Left ventricle myocardium superior (tissue), 1 donor: ENCODE measurements at regions not wholly inside any gene's neighbourhood (a gene's known extent, or its start where the extent isn't known, plus 50 kb on each side); places are given as distances from the start of the nearest gene placed in this dataset.

Experiments
- ATAC-seq: fragments of 200-7000 bp; cut with Tn5 transposase; one replicate; pipeline ENCODE4 v1.9.1; 2020; ENCODE audit warnings: mild to moderate bottlenecking, moderate library complexity
- DNase-seq: peaks from one replicate; pipeline ENCODE4 v3.0.0-alpha.2; 2020
- intact Hi-C: fragments of 100-400 bp; cut with micrococcal nuclease; formaldehyde crosslinking; loops from one replicate; pipeline ENCODE4 v1.11.0; 2022
- donor health status: DM: no; HTN: yes; CAD: no; lungs with severe emphysema.

DNA sequence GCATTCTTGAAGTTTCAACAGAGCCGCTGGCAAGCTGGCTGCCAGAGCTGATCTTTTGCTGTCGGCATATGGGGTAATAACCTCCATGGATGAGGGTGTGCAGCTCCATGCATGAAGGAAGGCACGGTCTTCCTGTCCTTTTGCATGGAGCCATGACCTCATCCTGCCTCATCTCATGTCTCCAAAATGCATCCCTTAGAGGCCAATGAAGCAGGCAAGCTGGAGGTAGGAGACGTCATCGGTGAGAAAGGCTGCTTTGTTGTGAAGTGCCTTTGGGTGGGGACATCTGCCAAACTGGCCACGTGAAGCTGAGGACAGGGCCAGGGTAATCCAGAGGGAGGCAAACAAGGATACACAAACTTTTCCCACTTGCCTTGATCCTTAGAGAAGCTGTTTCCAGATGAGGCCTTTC is 161.5 kb upstream of the TBX20 start:
- intact Hi-C loops: no loop called here
- DNase-seq (peak; percentile 84), ATAC-seq (peak; percentile 89)

DNA sequence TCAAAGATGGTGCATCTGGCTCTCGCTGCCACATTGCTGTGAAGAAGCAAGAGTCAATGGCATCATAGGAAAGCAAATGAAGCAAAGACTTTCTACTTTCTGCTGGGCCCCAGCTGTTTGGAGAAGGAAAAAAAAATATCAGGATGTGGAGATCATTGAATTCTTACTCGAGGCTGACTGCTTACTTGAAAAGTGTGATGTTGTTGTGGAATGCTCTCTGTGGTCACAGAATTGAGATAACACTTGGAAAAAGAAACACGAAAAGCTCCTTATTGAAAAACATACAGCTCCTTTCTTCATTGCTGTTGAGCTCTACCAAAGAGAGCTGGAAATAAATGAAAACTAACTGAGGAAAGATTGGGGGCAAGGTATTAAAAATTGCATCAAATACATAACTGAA is 157.4 kb upstream of the TBX20 start:
- ATAC-seq (no peak), DNase-seq (no peak)
- intact Hi-C loops: no loop called here

DNA sequence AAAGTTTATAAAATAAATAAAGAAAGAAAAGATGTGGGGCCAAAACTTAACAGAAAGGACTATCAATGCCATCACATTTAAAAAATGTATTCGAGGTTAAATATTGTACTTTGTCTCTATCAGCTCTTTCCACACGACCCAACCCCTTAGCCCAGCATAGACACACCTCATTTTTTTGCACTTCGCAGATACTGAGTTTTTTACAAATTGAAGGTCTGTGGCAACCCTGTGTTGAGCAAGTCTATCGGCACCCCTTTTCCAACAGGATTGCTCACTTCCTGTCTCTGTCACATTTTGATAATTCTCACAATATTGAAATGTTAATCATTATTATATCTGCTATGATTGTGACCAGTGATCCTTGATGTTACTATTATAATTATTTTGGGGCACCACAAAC is 151.6 kb upstream of the TBX20 start:
- DNase-seq (no peak), ATAC-seq (no peak)
- intact Hi-C loops: no loop called here

DNA sequence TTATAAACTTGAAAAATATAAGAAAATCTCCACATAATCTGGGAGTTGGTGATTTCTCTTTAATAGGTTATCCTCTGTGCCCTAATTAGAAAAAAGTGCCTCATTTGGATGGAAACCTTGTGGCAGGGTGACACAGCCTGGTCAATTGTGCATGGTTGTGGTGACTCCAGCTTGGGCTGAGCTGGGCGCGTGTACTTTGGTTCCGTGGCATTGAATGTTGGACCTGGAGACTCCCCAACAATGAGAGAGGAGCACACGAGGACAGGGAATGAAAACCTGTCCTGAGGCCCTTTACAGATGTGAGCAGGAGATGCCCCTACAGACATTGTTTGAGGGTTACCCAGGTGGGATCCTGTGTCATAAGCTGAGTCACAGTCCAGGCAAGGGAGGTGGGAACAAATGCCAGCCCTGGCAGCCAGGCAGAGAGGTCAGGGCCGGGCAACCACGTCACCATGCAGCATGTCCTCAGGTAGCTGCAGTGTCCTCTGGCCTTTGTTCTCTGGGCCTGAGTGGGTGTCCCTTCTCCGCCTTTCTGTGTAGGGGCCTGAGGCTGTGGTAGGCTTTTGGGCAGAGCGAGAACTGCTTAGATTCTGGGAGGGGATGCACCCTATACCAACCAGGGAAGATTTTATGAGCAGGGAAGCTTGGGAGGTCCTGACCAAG is 147.4 kb upstream of the TBX20 start:
- DNase-seq: peak; percentile 40
- peak; percentile 67 for ATAC-seq
- intact Hi-C loops: no loop called here

DNA sequence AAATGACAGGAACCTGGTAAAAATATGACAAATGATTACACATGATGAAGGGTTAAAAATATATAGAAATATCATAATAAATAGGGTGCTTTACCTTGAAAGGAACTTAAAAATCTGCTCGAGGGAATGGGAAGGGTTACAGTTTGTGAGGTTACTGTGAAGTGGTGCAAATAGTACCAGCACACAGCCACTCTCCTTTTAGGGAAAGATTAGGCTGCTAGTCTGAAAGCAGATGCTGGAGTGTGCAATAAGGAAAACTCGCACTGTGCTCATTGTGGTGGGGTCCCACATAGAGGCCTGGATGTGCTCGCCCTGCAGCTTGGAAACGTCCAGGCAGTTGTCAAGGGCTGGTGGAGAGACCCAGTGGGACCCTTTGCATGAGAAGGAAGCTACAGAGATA is 145.9 kb upstream of the TBX20 start:
- ATAC-seq: peak; percentile 65
- no peak for DNase-seq
- intact Hi-C loops: no loop called here

DNA sequence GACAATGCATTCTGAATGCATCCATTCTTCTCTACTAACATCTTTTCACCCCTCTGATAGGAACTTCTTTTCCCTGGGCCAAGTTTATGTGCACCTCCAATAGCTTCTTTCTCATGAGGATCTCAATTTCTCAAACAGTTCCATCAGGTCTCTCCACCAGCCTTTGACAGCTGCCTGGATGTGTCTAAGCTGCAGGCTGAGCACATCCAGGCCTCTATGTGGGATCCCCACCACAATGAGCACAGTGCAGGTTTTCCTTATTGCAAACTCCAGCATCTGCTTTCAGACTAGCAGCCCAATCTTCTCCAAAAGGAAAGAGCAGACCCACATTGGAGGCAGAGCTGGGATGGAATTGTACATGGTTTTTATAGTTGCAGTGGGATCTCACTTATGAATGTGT is 145.3 kb upstream of the TBX20 start:
- no peak for DNase-seq
- peak; percentile 72 for ATAC-seq
- intact Hi-C loops: no loop called here

DNA sequence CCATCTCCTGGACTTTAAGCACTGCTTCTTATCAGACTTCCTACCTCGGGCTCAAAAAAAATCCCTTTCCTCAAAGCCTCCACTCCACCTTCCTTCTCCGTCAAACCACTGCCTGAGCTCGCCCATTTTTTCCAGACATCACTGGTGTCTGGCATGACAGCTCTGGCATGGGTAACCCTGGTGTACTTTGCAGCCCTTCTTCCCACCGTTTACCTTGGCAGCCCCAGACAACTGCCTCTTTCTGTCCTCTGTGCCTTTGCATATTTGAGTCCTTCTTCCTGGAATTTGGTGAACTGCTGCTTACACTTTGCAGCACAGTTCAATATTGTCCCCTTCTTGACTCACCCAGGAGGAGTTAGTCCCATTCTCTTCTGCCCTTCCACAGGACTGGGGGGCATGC is 144.6 kb upstream of the TBX20 start:
- intact Hi-C loops: no loop called here

DNA sequence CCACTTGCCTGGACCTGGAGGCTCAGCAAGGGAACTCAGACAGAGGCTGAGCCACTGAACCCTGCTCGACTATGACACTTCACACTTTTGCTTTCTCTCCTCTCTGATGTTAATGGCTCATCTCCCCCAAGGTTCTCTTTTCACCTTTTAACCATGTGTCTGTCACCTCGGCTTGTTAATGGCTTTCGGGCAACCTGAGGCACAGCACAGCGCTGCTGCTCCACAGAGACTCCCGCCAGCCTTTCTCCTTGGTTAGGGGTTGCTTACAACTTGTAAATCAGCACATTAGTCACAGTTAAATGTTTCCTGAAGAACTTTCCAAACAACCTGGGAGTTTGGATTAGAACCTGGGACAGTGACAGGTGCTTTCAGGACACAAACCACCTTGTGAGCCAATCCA is 136.2 kb upstream of the TBX20 start:
- ATAC-seq: no peak

More for the DNA sequence above, 144.6 kb upstream of the TBX20 start:
- DNase-seq: no peak
- no peak for ATAC-seq

DNA sequence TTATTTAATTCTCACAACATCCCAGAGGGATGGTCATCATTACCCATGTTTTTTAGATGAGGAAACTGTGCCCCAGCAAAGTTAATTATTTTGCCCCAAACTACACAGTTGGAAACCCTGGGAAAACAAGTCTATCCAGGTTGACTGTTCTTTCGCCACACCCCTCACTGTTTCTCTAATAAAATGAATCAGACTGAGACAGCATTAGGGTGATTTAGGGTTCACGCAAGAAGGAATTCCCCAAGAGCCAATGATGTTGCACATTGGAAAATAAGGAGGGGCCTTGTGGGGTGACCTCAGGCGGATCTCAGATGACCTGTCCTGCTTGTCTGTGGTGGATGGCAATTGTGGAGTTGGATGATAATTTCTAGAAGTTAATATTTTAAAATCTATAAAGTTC is 135.7 kb upstream of the TBX20 start:
- intact Hi-C loops: no loop called here
- ATAC-seq (no peak), DNase-seq (no peak)

More for the DNA sequence above, 136.2 kb upstream of the TBX20 start:
- intact Hi-C loops: no loop called here
- DNase-seq: no peak

DNA sequence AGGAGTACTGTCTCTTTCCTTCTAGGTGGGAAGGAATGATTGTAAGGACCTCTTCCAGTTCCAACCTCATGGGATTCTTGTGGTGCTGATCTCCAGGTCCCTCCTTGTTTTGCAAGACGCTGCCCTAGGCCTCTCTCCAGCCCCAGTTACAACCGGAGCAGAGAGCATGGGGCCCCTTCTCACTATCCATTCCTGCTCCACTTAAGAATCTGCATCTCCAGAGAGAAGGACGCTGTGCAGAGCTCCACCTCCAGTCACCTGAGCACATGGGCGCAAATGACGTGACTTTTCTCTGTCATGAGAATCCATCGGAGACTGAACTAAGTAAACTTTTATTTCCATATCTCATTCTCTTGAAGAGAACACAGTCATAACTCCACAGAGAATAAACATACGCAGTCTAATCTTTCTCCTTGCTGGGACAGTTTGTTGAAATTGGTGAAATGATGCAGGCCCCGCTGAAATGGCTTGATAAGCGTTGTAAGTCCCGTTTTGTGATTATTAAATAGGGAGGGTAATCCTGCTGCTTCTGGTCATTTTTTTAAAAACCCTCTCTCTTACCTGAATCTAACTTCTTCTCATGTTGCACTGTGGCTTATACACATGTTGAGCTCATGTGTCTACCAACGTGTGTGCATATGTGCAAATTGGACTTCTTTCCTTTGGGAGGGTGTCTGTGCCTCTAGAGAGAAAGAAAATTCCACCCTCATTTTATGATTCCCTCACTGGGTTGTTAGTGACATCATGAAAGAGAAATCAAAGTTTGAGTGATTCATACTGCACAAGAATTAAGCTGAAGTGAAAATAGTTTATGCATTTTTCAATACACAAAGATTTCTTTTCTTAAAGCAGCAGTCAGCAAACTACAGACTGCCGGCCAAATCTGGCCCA is 133.2 kb upstream of the TBX20 start:
- ATAC-seq (peak; percentile 50), DNase-seq (peak; percentile 48)
- intact Hi-C loops: no loop called here

DNA sequence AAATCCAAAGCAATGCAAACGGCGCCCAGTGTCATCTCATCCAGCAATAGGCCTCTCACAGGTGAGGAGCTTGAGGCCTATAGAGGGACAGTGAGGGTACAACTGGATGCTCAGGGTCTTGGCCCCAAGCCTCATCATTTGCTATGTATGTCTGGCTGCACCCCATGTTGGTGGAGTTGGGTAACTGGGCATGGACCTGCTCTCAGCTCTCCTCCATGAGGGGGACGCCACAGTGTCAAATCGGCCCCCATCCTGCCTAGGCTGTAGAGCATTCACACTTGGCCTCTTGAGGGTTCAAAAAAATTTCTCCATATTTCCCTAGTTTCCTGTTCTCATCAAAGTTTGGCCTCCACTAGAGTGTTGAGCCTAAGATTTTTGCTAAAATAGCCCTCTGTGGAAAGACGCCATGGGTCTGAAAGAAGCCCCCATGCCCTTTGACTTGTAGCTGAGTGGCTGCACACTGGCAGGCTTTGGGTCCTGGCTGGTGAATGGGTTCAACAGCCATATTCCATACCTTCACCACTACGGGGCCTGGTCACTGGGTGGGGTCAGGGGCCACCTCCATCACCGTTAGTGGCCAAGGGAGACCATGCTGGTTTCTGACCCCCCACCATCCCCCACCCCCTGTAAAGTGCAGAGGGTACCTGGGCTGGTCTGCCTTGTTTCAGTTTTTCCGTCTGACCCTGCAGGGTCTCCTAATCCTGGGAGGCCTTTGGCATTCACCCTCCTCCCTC is 132.3 kb upstream of the TBX20 start:
- intact Hi-C loops: no loop called here
- DNase-seq (peak; percentile 30), ATAC-seq (no peak)

DNA sequence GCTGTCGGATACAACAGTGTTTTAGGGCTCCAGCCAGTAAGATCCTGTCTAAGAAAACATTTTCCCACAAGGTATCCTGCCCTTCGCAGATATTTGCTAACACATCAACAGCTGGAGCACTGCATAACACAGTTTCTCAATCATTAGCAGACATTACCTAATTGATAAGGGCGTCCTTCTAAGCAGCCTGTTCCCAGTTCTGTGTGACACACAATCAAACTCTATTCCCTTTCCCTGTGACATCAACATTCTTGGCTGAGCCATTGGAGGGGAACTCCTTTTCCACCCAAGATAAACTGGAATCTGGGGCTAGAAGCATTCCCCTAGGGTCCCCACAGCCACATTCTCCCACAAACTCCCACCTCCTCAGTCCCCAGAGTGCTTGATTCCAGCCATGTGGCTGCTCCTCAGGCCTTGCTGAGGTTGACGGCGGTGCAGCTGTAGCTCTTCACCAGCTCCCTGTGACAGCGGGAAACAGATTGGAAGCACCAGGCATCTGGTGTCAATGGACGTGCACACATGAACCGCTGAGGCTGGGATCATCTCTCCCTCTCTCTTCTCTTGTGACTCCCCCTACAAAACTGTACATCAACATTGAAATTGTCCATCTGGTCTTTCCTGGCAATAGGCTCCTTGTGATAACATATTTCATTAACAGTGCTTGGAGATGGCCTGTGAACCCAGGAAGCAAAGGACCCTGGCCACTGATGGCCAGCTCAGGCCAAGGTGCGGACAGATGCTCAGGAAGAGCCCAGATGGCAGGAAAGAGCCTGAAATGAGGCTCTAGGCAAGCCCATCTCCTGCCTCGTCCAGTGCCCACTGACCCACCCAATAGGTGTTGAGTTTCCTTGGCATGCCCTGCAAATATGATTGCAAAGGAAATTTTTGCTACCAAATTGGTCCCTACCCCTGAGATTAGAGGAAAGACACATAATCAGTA is 131.1 kb upstream of the TBX20 start:
- intact Hi-C loops: no loop called here
- peak; percentile 85 for DNase-seq
- peak; percentile 88 for ATAC-seq

DNA sequence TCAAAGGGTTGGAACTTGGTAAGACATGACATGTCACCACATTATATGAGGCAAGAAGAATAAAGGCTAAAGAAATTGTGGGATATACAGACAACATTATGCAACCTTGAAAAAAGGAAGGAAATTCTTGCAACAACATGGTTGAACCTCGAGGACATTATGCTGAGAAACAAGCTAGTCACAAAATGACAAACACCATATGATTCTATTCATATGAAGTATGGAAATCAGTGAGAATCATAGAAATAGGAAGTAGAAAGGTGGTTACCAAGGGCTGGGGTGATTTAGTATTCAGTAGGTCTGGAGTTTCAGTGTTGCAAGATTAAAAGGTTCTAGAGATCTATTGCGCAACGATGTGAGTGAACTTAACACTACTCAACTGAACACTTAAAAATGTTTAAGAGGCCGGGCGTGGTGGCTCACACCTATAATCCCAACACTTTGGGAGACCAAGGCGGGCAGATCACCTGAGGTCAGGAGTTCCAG is 126.9 kb upstream of the TBX20 start:
- intact Hi-C loops: no loop called here
- no peak for ATAC-seq
- no peak for DNase-seq

DNA sequence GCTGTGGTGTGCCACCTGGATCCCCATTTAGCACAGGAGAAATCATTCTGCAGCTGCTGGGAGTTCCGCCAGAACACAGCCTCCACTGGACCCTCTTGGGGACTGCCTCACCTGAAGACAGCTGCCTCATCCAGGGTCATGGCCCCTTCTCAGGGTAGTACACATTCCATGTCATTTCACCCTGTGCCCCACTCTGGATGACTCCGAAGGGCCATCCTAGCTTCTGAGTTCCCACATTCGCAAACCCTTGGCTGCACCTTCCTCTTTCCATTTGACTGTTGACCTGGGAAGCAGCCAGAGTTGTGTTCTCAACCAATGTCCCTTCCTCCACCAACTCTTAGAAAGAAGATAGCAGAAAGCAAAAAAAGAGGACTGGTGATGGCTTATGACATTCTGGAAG is 125.6 kb upstream of the TBX20 start:
- ATAC-seq (peak; percentile 15), DNase-seq (no peak)
- intact Hi-C loops: no loop called here

DNA sequence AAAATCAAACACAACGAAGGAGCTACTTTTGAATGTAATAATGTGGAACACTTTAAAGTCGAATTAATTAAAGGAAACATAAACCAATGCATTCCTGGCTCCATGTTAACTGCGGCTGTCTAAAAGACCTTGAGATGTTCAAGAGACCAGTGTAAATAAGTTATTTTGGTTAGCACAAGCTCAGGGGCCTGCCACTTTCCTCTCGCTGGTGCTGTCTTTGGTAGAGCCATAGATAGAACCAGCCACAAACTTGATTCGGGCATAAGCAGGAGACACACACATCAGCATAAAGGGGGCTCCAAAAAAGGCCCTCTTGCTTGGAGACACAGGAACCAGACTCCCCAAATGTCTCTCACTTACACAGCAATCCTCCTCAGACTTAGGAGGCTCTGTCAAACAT is 121.6 kb upstream of the TBX20 start:
- ATAC-seq: peak; percentile 14
- intact Hi-C loops: no loop called here
- no peak for DNase-seq

DNA sequence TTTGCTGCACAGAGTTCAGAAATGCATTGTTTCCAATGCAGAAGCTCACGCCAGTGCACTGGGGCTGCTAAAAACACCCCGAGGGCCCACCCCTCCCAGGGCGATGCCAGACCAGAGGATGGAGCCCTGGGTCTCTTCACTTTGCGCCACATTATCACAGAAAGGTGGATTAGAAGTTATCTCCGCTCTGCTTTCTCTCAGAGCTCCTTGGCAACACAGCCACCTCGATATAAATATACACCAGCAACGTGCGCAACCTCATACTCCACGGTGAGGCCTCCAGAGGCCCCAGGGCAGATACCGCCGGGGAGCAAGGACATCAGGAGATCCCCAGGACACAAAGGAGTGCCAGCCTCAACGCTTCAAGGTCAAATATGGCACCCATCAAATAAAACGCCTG is 121.0 kb upstream of the TBX20 start:
- DNase-seq (peak; percentile 82), ATAC-seq (peak; percentile 96)
- intact Hi-C loops: no loop called here

DNA sequence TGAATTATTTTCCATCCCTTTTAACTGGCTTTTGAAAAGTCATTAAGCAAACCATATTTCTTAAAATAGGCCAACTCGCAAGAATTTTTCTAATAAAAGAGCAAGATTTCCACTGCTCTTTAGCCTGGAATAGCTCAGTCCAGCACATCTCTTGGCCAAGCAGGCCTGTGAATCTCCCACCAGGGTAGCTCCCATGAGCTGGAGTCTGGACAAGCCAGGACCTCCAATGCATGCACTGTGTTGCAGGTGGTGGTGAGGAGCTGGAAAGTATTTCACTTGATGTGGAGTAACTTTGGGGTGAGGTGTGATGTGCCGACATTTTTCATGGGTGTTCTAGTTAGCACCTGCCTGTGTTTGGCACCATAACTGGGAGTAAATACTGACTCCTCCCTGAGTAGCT is 117.3 kb upstream of the TBX20 start:
- no peak for ATAC-seq
- DNase-seq: no peak
- intact Hi-C loops: no loop called here

DNA sequence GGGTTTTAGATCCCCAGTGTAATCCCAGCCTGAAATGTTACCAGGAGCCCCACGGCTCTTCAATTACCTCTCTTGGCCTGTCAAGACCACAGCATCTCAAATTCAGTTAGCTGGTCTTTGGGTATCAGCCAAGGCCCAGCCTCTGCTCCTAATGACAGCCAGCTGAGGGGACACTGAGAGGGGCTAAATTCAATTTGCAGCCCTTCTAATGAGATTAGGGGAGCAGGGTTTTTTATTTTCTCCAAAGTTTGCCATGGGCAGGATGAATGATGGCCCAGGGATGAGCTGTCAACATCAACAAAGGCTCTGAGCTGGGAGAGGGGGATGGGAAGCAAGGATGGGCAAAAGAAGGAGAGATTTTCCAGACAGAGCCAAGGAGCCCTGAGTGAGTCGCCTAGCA is 116.8 kb upstream of the TBX20 start:
- DNase-seq (no peak), ATAC-seq (no peak)
- intact Hi-C loops: no loop called here
